ENCODE measurements at regions not wholly inside any gene's neighbourhood (a gene's known extent, or its start where the extent isn't known, plus 50 kb on each side); places are given as distances from the start of the nearest gene placed in this dataset.

GRCh38 chr6:156113631-156114030 lies 658.0 kb upstream of the NOX3 start:
- no peak for TF ChIP-seq CTCF (IDR thresholded peaks at IDR 0.05)
- TF ChIP-seq POLR2A (IDR thresholded peaks at IDR 0.05), result no peak
- no peak for TF ChIP-seq POLR2AphosphoS5 (IDR thresholded peaks at IDR 0.05)

Data from breast epithelium (tissue), 3 donors.